ENCODE measurements at regions not wholly inside any gene's neighbourhood (a gene's known extent, or its start where the extent isn't known, plus 50 kb on each side); places are given as distances from the start of the nearest gene placed in this dataset.
A peak's percentile ranks its signal among the peaks of the same experiment; 100 is the strongest.

- no peak for DNase-seq
Observed at GRCh38 chr10:1968257-1969033, 231.1 kb upstream of the ADARB2 start.

- DNase-seq = no peak
Observed at GRCh38 chr10:1966712-1967376, 229.5 kb upstream of the ADARB2 start.

- no peak for DNase-seq
Observed at GRCh38 chr10:1964476-1964875, 227.2 kb upstream of the ADARB2 start.

- DNase-seq = no peak
Observed at GRCh38 chr10:1963341-1963740, 226.0 kb upstream of the ADARB2 start.

- no peak for DNase-seq
Observed at GRCh38 chr10:1961989-1962388, 224.7 kb upstream of the ADARB2 start.

- DNase-seq = no peak
Observed at GRCh38 chr10:1960982-1961381, 223.7 kb upstream of the ADARB2 start.

- DNase-seq = no peak
Observed at GRCh38 chr10:1957057-1957456, 219.7 kb upstream of the ADARB2 start.

GRCh38 chr10:1954300-1954699 is 217.0 kb upstream of the ADARB2 start:
- no peak for DNase-seq

- no peak for DNase-seq
Observed at GRCh38 chr10:1952126-1953095, 215.1 kb upstream of the ADARB2 start.

- no peak for DNase-seq
Observed at GRCh38 chr10:1950803-1951495, 213.6 kb upstream of the ADARB2 start.

- peak; percentile 10 for DNase-seq
Observed at GRCh38 chr10:1947464-1948003, 210.2 kb upstream of the ADARB2 start.

- DNase-seq = no peak
Observed at GRCh38 chr10:1944487-1944886, 207.2 kb upstream of the ADARB2 start.

GRCh38 chr10:1942478-1942877 is 205.2 kb upstream of the ADARB2 start:
- no peak for DNase-seq

- no peak for DNase-seq
Observed at GRCh38 chr10:1939016-1939415, 201.7 kb upstream of the ADARB2 start.

- peak; percentile 55 for DNase-seq
Observed at GRCh38 chr10:1938317-1938716, 201.0 kb upstream of the ADARB2 start.

- DNase-seq = no peak
Observed at GRCh38 chr10:1935912-1936311, 198.6 kb upstream of the ADARB2 start.

GRCh38 chr10:1933215-1933614 is 195.9 kb upstream of the ADARB2 start:
- no peak for DNase-seq

- no peak for DNase-seq
Observed at GRCh38 chr10:1932692-1933094, 195.4 kb upstream of the ADARB2 start.

- no peak for DNase-seq
Observed at GRCh38 chr10:1928606-1929005, 191.3 kb upstream of the ADARB2 start.

GRCh38 chr10:1923998-1924397 is 186.7 kb upstream of the ADARB2 start:
- no peak for DNase-seq

- DNase-seq = no peak
Observed at GRCh38 chr10:1923586-1923985, 186.3 kb upstream of the ADARB2 start.

GRCh38 chr10:1920941-1921340 is 183.6 kb upstream of the ADARB2 start:
- no peak for DNase-seq

Measured in NCI-H2171 treated with DMSO at 0.1 percent for 48 hours (cell line).